ENCODE measurements at regions not wholly inside any gene's neighbourhood (a gene's known extent, or its start where the extent isn't known, plus 50 kb on each side); places are given as distances from the start of the nearest gene placed in this dataset.
"Not testable (repeated sequence)": the region's sequence is repeated elsewhere in the genome, so short reads cannot be mapped to it uniquely, and the experiment has no call there.

- Mint-ChIP-seq H3K27me3 (no peaks in the 10 kb centered on the region), H3K4me3 (no peak overlapping the region), H3K4me1 (ENCODE audit: low read depth) (no peaks in the 10 kb centered on the region), H3K27ac (no peak overlapping the region), H3K9me3 (peaks cover 16% of the 10 kb centered on the region), H3K36me3 (no peaks in the 10 kb centered on the region)
- ChIA-PET CTCF (no interaction called here), POLR2A (no interaction called here)
- no peak for DNase-seq
- intact Hi-C loops (cut with micrococcal nuclease) = no loop called here
Measured at GRCh38 chr12:33817713-33818112, 204.6 kb upstream of the ALG10 start.

DNA sequence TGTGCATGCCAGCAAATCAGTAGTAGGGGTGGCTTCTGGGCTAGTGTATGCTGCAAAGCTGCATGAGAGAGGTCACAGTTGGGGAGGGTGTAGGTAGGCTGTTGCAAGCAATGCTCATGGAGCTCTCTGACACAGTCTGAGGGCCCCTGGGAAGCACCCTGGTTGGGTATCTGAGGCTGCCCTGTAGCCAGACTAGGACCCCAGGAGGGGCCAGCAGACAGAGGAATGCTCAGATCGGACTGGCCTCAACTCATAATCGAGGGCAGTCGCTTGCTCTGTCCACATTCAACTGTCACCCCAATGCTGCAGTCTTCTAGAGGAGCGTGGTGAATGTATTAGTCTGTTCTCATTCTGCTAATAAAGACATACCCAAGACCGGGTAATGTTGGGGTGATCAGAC is 204.0 kb upstream of the ALG10 start:
- H3K4me3 Mint-ChIP-seq = no peak overlapping the region
- intact Hi-C loops (cut with micrococcal nuclease) = no loop called here
- no peaks in the 10 kb centered on the region for H3K4me1 Mint-ChIP-seq (ENCODE audit: low read depth)
- ChIA-PET POLR2A (no interaction called here), CTCF (no interaction called here)
- DNase-seq = no peak
- H3K27ac Mint-ChIP-seq = no peak overlapping the region
- peaks cover 17% of the 10 kb centered on the region for H3K9me3 Mint-ChIP-seq
- H3K27me3 Mint-ChIP-seq = no peaks in the 10 kb centered on the region
- no peaks in the 10 kb centered on the region for H3K36me3 Mint-ChIP-seq

DNA sequence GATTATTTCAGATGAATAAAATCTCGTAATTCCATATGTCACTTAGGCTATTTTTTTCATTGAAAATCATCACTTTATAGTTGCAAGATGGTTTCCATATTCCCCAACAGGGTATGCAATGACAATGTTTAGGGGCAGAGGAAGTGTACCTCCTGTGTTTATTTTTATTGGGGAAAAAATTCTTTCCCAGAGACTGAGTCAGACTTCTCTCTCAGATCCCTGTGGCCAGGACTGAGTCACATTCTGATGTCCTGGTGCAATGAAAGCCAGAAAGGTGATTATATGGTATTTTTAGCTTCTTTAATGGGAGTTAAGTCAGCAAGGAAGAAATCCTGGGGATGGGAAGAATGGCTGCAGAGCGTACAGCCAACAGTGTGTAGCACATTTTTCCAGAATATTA is 196.9 kb upstream of the ALG10 start:
- no peaks in the 10 kb centered on the region for H3K36me3 Mint-ChIP-seq
- CTCF ChIA-PET = interaction anchor here (0.7 kb wide), 1 partner anchor 10 kb away, joined by 3 read pairs; no protein-coding TSS in a partner anchor
- POLR2A ChIA-PET = no interaction called here
- H3K4me3 Mint-ChIP-seq = no peak overlapping the region
- DNase-seq = no peak
- no peaks in the 10 kb centered on the region for H3K4me1 Mint-ChIP-seq (ENCODE audit: low read depth)
- H3K27ac Mint-ChIP-seq = no peak overlapping the region
- H3K27me3 Mint-ChIP-seq = no peaks in the 10 kb centered on the region
- peaks cover 6% of the 10 kb centered on the region for H3K9me3 Mint-ChIP-seq
- intact Hi-C loops (cut with micrococcal nuclease) = no loop called here

GRCh38 chr12:33825986-33826602 is 196.2 kb upstream of the ALG10 start:
- Mint-ChIP-seq H3K36me3 (no peaks in the 10 kb centered on the region), H3K9me3 (peaks cover 6% of the 10 kb centered on the region), H3K4me1 (ENCODE audit: low read depth) (no peaks in the 10 kb centered on the region), H3K4me3 (no peak overlapping the region), H3K27ac (no peak overlapping the region), H3K27me3 (no peaks in the 10 kb centered on the region)
- ChIA-PET CTCF (no interaction called here), POLR2A (no interaction called here)
- intact Hi-C loops (cut with micrococcal nuclease) = no loop called here
- no peak for DNase-seq

DNA sequence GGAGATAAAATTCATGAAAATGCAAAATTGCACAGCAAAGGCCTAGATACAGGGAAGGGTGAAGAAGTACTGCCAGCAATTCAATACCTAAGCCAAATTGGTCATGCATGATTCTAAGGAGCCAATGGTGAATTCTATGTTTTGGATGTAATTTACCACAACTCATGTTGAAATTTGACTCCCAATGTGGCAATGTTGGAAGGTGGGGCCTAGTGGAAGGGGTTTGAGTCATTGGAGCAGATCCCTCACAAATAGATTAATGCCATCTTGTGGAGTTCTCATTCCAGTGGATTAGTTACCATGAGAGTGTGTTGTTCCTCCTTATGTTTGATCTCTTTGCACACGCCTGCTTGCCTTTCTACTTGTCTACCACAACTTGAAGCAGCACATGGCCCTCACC is 194.0 kb upstream of the ALG10 start:
- ChIA-PET CTCF (no interaction called here), POLR2A (no interaction called here)
- H3K27ac Mint-ChIP-seq = no peak overlapping the region
- no peaks in the 10 kb centered on the region for H3K36me3 Mint-ChIP-seq
- no peak for DNase-seq
- no peaks in the 10 kb centered on the region for H3K27me3 Mint-ChIP-seq
- H3K4me1 Mint-ChIP-seq (ENCODE audit: low read depth) = no peaks in the 10 kb centered on the region
- intact Hi-C loops (cut with micrococcal nuclease) = no loop called here
- H3K9me3 Mint-ChIP-seq = no peaks in the 10 kb centered on the region
- H3K4me3 Mint-ChIP-seq = no peak overlapping the region

GRCh38 chr12:33830070-33830469 is 192.2 kb upstream of the ALG10 start:
- intact Hi-C loops (cut with micrococcal nuclease) = no loop called here
- H3K4me3 Mint-ChIP-seq = no peak overlapping the region
- no peaks in the 10 kb centered on the region for H3K4me1 Mint-ChIP-seq (ENCODE audit: low read depth)
- H3K27ac Mint-ChIP-seq = no peak overlapping the region
- POLR2A ChIA-PET = no interaction called here
- H3K27me3 Mint-ChIP-seq = no peaks in the 10 kb centered on the region
- no peak for DNase-seq
- CTCF ChIA-PET = no interaction called here
- H3K36me3 Mint-ChIP-seq = no peaks in the 10 kb centered on the region
- no peaks in the 10 kb centered on the region for H3K9me3 Mint-ChIP-seq

GRCh38 chr12:33832900-33833299 is 189.4 kb upstream of the ALG10 start:
- CTCF ChIA-PET = no interaction called here
- Mint-ChIP-seq H3K27ac (no peak overlapping the region), H3K36me3 (no peaks in the 10 kb centered on the region), H3K4me1 (ENCODE audit: low read depth) (no peaks in the 10 kb centered on the region), H3K27me3 (no peaks in the 10 kb centered on the region), H3K9me3 (peaks cover 5% of the 10 kb centered on the region), H3K4me3 (no peak overlapping the region)
- DNase-seq = no peak
- intact Hi-C loops (cut with micrococcal nuclease) = no loop called here
- POLR2A ChIA-PET = no interaction called here

- no peak for DNase-seq
- no peaks in the 10 kb centered on the region for H3K36me3 Mint-ChIP-seq
- POLR2A ChIA-PET = no interaction called here
- no peak overlapping the region for H3K27ac Mint-ChIP-seq
- H3K4me3 Mint-ChIP-seq = no peak overlapping the region
- intact Hi-C loops (cut with micrococcal nuclease) = no loop called here
- CTCF ChIA-PET = interaction anchor here (0.9 kb wide), 1 partner anchor 28 kb away, joined by 5 read pairs; no protein-coding TSS in a partner anchor
- H3K9me3 Mint-ChIP-seq = peaks cover 5% of the 10 kb centered on the region
- H3K4me1 Mint-ChIP-seq (ENCODE audit: low read depth) = no peaks in the 10 kb centered on the region
- no peaks in the 10 kb centered on the region for H3K27me3 Mint-ChIP-seq
Measured at GRCh38 chr12:33834672-33835071, 187.6 kb upstream of the ALG10 start.

GRCh38 chr12:33876618-33877017 is 145.7 kb upstream of the ALG10 start:
- CTCF ChIA-PET = interaction anchor here (0.6 kb wide), 1 partner anchor 21 kb away, joined by 4 read pairs; no protein-coding TSS in a partner anchor
- Mint-ChIP-seq H3K4me1 (ENCODE audit: low read depth) (no peaks in the 10 kb centered on the region), H3K36me3 (no peaks in the 10 kb centered on the region)

DNA sequence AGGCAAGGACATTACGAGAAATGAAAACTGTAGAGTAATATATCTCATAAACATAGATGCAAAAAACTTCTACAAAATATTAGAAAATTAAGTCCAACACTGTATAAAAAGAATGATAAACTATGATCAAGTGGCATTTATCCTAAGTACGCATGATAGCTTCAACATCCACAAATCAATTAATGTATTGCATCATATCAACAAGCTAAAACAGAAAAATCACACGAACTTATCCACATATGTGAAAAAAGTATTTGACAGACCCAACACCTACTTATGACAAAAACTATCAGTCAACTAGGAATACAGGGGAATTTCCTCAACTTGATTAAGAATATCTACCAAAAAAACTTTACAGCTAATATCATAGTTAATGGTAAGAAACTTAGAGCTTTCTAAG is 129.9 kb upstream of the ALG10 start:
- no peak overlapping the region for H3K27ac Mint-ChIP-seq
- H3K9me3 Mint-ChIP-seq = no peaks in the 10 kb centered on the region
- no peaks in the 10 kb centered on the region for H3K27me3 Mint-ChIP-seq
- ChIA-PET CTCF (no interaction called here), POLR2A (no interaction called here)
- no peaks in the 10 kb centered on the region for H3K4me1 Mint-ChIP-seq (ENCODE audit: low read depth)
- intact Hi-C loops (cut with micrococcal nuclease) = no loop called here
- DNase-seq = no peak
- no peaks in the 10 kb centered on the region for H3K36me3 Mint-ChIP-seq
- no peak overlapping the region for H3K4me3 Mint-ChIP-seq

More at GRCh38 chr12:33876618-33877017, 145.7 kb upstream of the ALG10 start:
- POLR2A ChIA-PET = no interaction called here
- H3K9me3 Mint-ChIP-seq = peaks cover 23% of the 10 kb centered on the region
- intact Hi-C loops (cut with micrococcal nuclease) = no loop called here
- no peaks in the 10 kb centered on the region for H3K27me3 Mint-ChIP-seq
- no peak for DNase-seq
- no peak overlapping the region for H3K27ac Mint-ChIP-seq
- H3K4me3 Mint-ChIP-seq = no peak overlapping the region

DNA sequence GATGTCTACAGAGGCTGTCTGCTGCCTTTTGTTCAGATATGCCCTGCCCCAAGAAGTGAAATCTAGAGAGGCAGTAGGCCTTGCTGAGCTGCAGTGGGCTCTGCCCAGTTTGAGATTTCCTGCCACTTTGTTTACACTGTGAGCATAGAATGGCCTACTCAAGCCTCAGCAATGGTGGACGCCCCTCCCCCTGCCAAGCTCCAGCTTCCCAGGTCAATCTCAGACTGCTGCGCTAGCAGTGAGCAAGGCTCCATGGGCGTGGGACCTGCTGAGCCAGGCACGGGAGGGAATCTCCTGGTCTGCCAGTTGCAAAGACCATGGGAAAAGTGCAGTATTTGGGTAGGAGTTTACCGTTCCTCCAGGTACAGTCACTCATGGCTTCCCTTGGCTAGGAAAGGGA is 101.8 kb upstream of the ALG10 start:
- POLR2A ChIA-PET; CTCF ChIA-PET; H3K4me3 Mint-ChIP-seq; H3K27ac Mint-ChIP-seq; intact Hi-C loops (cut with micrococcal nuclease); H3K27me3 Mint-ChIP-seq; H3K4me1 Mint-ChIP-seq (ENCODE audit: low read depth); DNase-seq; H3K36me3 Mint-ChIP-seq: not testable (repeated sequence)
- H3K9me3 Mint-ChIP-seq = peaks cover 12% of the 10 kb centered on the region

- Mint-ChIP-seq H3K27me3 (no peaks in the 10 kb centered on the region), H3K9me3 (peaks cover 17% of the 10 kb centered on the region), H3K4me3 (no peak overlapping the region), H3K36me3 (no peaks in the 10 kb centered on the region), H3K4me1 (ENCODE audit: low read depth) (no peaks in the 10 kb centered on the region), H3K27ac (no peak overlapping the region)
- CTCF ChIA-PET = no interaction called here
- intact Hi-C loops (cut with micrococcal nuclease) = no loop called here
- POLR2A ChIA-PET = no interaction called here
- DNase-seq = no peak
Measured at GRCh38 chr12:33926095-33926494, 96.2 kb upstream of the ALG10 start.

- H3K27ac Mint-ChIP-seq; POLR2A ChIA-PET; H3K27me3 Mint-ChIP-seq; intact Hi-C loops (cut with micrococcal nuclease); DNase-seq; H3K4me3 Mint-ChIP-seq; H3K9me3 Mint-ChIP-seq; H3K36me3 Mint-ChIP-seq; H3K4me1 Mint-ChIP-seq (ENCODE audit: low read depth): not testable (repeated sequence)
- CTCF ChIA-PET = interaction anchor here (0.7 kb wide), 1 partner anchor 98 kb away, joined by 3 read pairs; no protein-coding TSS in a partner anchor
Measured at GRCh38 chr12:33937669-33938068, 84.6 kb upstream of the ALG10 start.
